K562 (cell line): ENCODE measurements at regions not wholly inside any gene's neighbourhood (a gene's known extent, or its start where the extent isn't known, plus 50 kb on each side); places are given as distances from the start of the nearest gene placed in this dataset.

Source experiments
- CBFB ChIP-seq: sonication (generic); formaldehyde crosslinking; IDR thresholded peaks from 2 replicates; pipeline ENCODE4 v1.4.0; 2020; ENCODE audit warnings: mild to moderate bottlenecking, missing genetic modification reagents
- MAFF ChIP-seq: IDR thresholded peaks from 2 replicates; pipeline ENCODE4 v1.6.1; 2012; ENCODE audit warnings: low read length, improper control_type of control experiment
- NCOA4 ChIP-seq: fragments of 450-650 bp; IDR thresholded peaks from 2 replicates; pipeline ENCODE4 v1.6.1; 2018; ENCODE audit warnings: mild to moderate bottlenecking; ENCODE audit not compliant: partially characterized antibody
- PCBP1 ChIP-seq: fragments of 200-400 bp; formaldehyde crosslinking; IDR thresholded peaks from 2 replicates; pipeline ENCODE4 v1.6.1; 2018; ENCODE audit warnings: mild to moderate bottlenecking, low read depth, low read length; ENCODE audit not compliant: poor library complexity, severe bottlenecking
- SRF ChIP-seq, 2 experiments: fragments of 250-450, 450-650 bp in 1 of 2; sonication (Bioruptor Pico) in 1 of 2; sonication (generic) in 1 of 2; formaldehyde crosslinking; IDR thresholded peaks; 2 replicates each; pipeline versions ENCODE4 v1.5.0 to v1.5.1; 2020 to 2022; ENCODE audit warnings: mild to moderate bottlenecking in 1 of 2, missing genetic modification reagents in 1 of 2
- TF ChIP-seq, protein P1 (sequence below): fragments of 450-650 bp; IDR thresholded peaks from 2 replicates; pipeline ENCODE4 v1.6.1; 2017; ENCODE audit warnings: antibody characterized with exemption, mild to moderate bottlenecking
- TF ChIP-seq, protein P2 (sequence below): sonication (generic); formaldehyde crosslinking; IDR thresholded peaks from 2 replicates; pipeline ENCODE4 v1.8.1; 2023; ENCODE audit warnings: mild to moderate bottlenecking, missing genetic modification reagents, moderate library complexity
- TF ChIP-seq, protein P3 (sequence below): fragments of 250-450 bp; sonication (Bioruptor Pico); IDR thresholded peaks from 2 replicates; pipeline ENCODE4 v1.8.0; 2021; ENCODE audit warnings: moderate library complexity, mild to moderate bottlenecking, inconsistent platforms
- TF ChIP-seq, protein P4 (sequence below), 2 experiments: fragments of 450-650 bp in 1 of 2; sonication (generic) in 1 of 2; formaldehyde crosslinking in 1 of 2; IDR thresholded peaks; 2 replicates each; pipeline versions ENCODE4 v1.7.1 to v1.9.0; 2016 to 2022; ENCODE audit warnings: inconsistent platforms in 1 of 2, mild to moderate bottlenecking in 1 of 2, missing genetic modification reagents in 1 of 2

DNA sequence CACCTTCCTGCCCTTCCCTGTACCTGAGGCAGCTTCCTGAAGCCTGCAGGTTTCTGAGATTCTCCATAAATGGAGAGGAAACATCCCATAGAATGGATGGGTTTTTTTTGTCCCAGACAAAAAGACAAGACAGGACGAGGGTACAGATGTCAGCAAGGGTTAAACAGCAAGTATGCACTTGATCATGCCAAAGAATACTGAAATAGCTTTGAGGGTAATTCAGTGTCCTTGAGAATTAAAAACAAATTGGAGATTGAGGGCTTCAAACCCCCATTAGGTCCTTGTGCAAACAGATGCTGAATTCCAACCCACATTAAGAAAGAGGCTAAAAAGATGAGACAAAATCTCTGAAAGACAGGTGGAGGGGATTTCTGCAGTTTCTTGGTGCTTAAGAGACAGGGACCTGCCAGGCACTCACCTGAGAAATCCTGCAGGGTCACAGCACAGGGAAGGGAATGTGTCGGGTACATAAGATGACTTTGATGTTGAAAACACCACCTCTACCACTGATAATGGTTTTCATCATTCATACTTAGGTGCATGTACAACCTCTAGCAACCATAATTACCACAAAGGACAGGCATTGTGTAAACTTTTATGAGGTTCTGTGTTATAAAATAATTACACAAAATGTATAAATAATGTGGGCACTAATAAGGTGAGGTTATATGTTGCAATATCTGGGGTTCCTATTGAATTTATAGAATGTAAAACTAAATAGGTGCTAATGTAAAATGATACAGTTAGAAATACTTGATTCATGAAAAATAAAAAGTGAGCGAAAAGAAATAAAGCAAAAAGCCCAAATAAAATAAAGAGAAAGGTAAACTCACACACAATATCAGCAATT is 107.1 kb upstream of the TOP3B start (continued):
- no peak for TF ChIP-seq NCOA4
- TF ChIP-seq, protein P1, sequence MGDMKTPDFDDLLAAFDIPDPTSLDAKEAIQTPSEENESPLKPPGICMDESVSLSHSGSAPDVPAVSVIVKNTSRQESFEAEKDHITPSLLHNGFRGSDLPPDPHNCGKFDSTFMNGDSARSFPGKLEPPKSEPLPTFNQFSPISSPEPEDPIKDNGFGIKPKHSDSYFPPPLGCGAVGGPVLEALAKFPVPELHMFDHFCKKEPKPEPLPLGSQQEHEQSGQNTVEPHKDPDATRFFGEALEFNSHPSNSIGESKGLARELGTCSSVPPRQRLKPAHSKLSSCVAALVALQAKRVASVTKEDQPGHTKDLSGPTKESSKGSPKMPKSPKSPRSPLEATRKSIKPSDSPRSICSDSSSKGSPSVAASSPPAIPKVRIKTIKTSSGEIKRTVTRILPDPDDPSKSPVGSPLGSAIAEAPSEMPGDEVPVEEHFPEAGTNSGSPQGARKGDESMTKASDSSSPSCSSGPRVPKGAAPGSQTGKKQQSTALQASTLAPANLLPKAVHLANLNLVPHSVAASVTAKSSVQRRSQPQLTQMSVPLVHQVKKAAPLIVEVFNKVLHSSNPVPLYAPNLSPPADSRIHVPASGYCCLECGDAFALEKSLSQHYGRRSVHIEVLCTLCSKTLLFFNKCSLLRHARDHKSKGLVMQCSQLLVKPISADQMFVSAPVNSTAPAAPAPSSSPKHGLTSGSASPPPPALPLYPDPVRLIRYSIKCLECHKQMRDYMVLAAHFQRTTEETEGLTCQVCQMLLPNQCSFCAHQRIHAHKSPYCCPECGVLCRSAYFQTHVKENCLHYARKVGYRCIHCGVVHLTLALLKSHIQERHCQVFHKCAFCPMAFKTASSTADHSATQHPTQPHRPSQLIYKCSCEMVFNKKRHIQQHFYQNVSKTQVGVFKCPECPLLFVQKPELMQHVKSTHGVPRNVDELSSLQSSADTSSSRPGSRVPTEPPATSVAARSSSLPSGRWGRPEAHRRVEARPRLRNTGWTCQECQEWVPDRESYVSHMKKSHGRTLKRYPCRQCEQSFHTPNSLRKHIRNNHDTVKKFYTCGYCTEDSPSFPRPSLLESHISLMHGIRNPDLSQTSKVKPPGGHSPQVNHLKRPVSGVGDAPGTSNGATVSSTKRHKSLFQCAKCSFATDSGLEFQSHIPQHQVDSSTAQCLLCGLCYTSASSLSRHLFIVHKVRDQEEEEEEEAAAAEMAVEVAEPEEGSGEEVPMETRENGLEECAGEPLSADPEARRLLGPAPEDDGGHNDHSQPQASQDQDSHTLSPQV = no peak
- TF ChIP-seq, protein P2, sequence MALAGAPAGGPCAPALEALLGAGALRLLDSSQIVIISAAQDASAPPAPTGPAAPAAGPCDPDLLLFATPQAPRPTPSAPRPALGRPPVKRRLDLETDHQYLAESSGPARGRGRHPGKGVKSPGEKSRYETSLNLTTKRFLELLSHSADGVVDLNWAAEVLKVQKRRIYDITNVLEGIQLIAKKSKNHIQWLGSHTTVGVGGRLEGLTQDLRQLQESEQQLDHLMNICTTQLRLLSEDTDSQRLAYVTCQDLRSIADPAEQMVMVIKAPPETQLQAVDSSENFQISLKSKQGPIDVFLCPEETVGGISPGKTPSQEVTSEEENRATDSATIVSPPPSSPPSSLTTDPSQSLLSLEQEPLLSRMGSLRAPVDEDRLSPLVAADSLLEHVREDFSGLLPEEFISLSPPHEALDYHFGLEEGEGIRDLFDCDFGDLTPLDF = no peak
- no peak for TF ChIP-seq PCBP1
- TF ChIP-seq, protein P3, sequence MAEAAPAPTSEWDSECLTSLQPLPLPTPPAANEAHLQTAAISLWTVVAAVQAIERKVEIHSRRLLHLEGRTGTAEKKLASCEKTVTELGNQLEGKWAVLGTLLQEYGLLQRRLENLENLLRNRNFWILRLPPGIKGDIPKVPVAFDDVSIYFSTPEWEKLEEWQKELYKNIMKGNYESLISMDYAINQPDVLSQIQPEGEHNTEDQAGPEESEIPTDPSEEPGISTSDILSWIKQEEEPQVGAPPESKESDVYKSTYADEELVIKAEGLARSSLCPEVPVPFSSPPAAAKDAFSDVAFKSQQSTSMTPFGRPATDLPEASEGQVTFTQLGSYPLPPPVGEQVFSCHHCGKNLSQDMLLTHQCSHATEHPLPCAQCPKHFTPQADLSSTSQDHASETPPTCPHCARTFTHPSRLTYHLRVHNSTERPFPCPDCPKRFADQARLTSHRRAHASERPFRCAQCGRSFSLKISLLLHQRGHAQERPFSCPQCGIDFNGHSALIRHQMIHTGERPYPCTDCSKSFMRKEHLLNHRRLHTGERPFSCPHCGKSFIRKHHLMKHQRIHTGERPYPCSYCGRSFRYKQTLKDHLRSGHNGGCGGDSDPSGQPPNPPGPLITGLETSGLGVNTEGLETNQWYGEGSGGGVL (CRISPR knock-in tag) = no peak; the same call in 1 of the 2 replicates
- TF ChIP-seq MAFF = no peak
- TF ChIP-seq CBFB (CRISPR knock-in tag) = no peak
- no peak for TF ChIP-seq SRF (CRISPR knock-in tag; IDR thresholded peaks at IDR 0.05)
- TF ChIP-seq, protein P4, sequence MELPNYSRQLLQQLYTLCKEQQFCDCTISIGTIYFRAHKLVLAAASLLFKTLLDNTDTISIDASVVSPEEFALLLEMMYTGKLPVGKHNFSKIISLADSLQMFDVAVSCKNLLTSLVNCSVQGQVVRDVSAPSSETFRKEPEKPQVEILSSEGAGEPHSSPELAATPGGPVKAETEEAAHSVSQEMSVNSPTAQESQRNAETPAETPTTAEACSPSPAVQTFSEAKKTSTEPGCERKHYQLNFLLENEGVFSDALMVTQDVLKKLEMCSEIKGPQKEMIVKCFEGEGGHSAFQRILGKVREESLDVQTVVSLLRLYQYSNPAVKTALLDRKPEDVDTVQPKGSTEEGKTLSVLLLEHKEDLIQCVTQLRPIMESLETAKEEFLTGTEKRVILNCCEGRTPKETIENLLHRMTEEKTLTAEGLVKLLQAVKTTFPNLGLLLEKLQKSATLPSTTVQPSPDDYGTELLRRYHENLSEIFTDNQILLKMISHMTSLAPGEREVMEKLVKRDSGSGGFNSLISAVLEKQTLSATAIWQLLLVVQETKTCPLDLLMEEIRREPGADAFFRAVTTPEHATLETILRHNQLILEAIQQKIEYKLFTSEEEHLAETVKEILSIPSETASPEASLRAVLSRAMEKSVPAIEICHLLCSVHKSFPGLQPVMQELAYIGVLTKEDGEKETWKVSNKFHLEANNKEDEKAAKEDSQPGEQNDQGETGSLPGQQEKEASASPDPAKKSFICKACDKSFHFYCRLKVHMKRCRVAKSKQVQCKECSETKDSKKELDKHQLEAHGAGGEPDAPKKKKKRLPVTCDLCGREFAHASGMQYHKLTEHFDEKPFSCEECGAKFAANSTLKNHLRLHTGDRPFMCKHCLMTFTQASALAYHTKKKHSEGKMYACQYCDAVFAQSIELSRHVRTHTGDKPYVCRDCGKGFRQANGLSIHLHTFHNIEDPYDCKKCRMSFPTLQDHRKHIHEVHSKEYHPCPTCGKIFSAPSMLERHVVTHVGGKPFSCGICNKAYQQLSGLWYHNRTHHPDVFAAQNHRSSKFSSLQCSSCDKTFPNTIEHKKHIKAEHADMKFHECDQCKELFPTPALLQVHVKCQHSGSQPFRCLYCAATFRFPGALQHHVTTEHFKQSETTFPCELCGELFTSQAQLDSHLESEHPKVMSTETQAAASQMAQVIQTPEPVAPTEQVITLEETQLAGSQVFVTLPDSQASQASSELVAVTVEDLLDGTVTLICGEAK (IDR thresholded peaks at IDR 0.05) = no peak
- TF ChIP-seq, protein P4 (CRISPR knock-in tag; IDR thresholded peaks at IDR 0.05) = no peak
